SIG-M5 treated with dmso at 0.1 percent for 504 hours (cell line): ENCODE measurements at regions not wholly inside any gene's neighbourhood (a gene's known extent, or its start where the extent isn't known, plus 50 kb on each side); places are given as distances from the start of the nearest gene placed in this dataset.

Experiments used
- DNase-seq: peaks from one replicate; lab custom pipeline; 2025; ENCODE audit not compliant: unreplicated experiment; lab: John Stamatoyannopoulos, UW

DNA sequence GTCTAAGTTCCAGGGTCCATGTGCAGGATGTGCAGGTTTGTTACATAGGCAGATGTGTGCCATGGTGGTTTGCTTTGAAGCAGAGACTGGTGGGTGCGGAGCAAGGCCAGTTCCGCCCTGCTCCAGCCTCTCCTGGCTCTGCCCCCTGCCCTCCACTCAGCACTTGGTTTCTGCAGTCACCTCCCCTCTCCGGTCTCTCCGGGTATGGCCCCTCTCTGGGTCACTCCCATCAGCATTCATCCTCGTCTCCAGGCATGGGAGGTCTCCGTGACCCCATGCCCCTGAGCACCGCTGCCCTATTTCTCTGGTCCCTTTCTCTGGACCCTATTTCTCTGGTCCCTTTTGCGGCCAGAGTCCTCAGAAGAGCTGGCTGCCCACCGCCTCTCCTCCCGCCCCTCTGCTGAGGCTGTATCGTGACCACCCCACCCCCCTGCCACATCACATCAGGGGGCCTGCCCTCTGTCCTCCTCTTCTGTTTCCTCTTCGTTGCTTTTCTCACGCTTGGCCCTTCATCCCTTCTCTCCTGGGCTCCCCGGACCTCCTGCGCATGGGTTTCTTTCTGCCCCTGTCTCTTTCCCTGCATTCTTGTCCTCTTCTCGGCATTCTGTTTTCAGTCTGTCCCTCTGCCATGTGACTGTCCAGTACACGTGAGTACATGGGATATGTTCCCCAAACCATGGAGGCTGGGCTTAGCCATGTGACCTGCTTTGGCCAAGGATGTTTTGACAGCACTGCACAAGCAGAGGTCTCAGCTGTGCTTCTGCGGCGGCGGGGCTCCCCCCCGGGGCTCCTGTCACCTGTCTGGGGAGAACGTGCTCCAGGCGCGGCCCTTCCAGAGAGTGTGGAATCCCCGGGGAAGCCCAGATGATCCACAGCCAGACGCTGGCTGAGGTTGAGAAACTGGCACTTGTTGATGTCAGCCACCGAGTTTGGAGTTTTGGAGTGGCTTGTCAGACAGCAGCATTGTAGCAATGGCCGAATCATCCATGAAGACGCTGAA lies 54.4 kb upstream of the C1orf174 start:
- DNase-seq: no peak

DNA sequence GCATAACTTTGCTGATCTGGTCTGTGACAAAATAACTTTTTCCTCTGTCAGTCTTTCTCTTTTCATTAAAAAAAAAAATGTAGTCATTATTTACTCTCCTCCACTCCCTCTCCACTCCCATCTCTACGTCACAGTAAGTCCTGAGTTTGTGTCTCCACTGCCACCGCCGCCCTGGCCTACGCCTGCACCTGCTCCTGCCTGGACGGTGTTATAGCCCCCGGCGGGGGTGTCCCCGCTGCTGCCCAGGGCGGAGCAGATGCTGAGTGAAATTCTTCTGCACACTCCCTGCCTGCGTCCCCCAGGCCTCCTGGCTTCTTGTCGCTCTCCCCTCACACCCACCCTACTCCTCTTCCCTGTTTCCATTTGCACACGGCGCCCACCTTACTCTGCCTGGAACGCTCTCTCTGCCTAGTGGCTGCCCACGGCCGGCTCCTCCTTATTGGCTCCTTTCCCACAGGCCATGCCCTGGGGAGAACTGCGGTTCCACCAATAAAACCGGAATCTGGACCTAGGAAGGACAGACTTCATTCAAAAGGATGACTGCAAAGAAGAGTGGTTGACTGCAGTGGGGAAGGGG lies 55.2 kb upstream of the C1orf174 start:
- no peak for DNase-seq

GRCh38 chr1:3956527-3957170 lies 56.6 kb upstream of the C1orf174 start:
- DNase-seq: no peak

- DNase-seq: no peak
Observed at GRCh38 chr1:3959361-3959760, 59.3 kb upstream of the C1orf174 start.

DNA sequence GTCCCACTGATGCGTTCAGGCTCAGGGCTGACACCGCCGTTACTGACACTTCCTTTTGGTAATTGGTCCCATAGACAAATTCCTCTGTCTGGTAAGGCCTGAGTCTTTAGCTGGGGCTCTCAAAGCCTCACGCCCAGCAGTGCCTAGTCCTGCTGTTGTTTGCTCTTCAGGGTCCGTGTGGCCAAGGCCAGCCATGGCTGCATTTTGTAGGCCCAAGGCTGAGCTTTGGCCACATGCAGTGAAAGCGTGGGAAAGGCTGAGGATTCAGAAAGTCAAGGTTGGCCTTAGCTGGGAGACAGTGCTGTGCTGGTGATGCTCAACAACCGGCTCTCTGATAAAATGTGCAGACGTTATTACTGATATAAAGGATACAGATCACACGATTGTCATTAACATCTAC lies 63.5 kb upstream of the C1orf174 start:
- no peak for DNase-seq

DNA sequence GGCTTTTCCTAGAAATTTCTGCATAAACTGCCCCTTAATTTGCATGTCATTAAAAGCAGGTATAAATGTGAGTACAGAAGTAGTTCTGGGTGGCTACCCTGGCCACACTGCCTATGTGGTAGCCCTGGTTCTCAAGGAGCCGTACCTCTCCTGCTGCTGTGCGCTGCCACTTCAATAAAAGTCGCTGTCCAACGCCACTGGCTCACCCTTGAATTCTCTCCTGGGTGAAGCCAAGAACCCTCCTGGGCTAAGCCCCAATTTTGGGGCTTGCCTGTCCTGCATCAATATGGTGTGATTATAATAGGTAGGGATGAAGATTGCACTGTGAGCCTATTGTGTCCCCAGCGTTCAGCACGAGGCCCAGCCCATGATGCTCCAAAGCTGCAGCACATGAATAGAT lies 65.6 kb upstream of the C1orf174 start:
- no peak for DNase-seq

DNA sequence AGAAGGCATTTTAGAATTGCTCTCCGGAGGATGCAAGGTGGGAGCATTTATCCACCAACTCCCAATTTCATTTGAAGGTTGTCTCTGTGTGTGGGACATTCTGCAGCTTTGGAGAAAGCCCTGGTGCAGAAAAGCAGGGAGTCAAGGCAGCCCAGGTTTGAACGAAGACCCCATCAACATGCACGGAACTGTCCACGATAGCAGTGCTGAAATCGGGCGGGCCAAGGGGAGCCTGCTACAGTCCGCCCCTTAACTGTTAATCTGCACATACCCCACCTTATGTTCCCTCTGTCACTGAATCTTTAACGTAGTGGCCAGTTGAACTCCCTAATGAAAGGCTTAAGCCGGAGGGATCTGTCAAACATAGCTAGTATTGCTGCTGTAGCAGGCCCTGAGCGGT lies 68.8 kb upstream of the C1orf174 start:
- no peak for DNase-seq

DNA sequence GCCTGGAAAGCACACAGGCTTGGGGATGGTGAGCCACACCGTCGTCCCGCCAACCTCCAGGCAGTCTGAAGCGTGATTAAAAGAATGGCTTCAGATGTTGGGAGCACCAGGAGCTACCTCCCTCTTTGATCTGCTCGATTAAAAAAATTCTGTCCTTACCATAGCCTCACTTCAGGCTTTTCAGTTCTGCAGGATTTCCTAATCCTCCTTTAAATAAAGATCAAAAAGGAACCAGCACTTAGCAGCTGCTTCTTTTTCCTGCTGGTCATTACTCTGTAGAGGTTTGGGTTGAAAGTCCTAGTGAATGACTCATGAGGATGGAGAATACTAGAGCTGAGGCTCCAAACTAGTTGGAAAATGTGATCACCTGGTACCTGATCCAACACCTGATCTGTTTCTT lies 71.9 kb upstream of the C1orf174 start:
- DNase-seq: no peak

- DNase-seq: no peak
Observed at GRCh38 chr1:3975903-3976630, 76.0 kb upstream of the C1orf174 start.

- DNase-seq: no peak
Observed at GRCh38 chr1:3976821-3977220, 76.7 kb upstream of the C1orf174 start.

GRCh38 chr1:3978196-3978989 lies 78.3 kb upstream of the C1orf174 start:
- no peak for DNase-seq

- no peak for DNase-seq
Observed at GRCh38 chr1:3978990-3979325, 78.9 kb upstream of the C1orf174 start.

- DNase-seq: no peak
Observed at GRCh38 chr1:3981261-3981660, 81.2 kb upstream of the C1orf174 start.

- no peak for DNase-seq
Observed at GRCh38 chr1:3981746-3982505, 81.9 kb upstream of the C1orf174 start.

- no peak for DNase-seq
Observed at GRCh38 chr1:3983181-3983580, 83.1 kb upstream of the C1orf174 start.

- DNase-seq: no peak
Observed at GRCh38 chr1:3984586-3984985, 84.5 kb upstream of the C1orf174 start.

GRCh38 chr1:3986686-3987218 lies 86.7 kb upstream of the C1orf174 start:
- DNase-seq: no peak

- no peak for DNase-seq
Observed at GRCh38 chr1:3987669-3988235, 87.7 kb upstream of the C1orf174 start.

DNA sequence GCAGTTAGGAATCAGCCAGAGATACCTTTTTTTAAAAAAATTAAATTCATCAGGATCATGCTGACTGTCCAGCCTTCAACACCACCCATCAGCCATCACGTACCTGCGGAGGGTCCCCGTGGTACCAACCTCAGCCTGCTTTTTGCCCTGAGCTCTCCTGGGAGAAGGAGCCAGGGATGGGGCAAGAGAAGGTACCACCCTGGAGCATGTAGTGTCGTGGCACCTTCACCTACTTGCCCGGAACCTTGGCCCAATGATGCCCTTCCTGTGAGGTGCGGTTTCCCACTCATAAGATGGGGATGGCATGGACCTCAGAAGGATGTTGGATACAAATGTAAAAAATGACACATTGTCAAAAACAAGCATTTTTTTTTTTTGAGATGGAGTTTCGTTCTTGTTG lies 88.4 kb upstream of the C1orf174 start:
- DNase-seq: no peak
